Psoas muscle (tissue), 7 donors: ENCODE measurements at regions not wholly inside any gene's neighbourhood (a gene's known extent, or its start where the extent isn't known, plus 50 kb on each side); places are given as distances from the start of the nearest gene placed in this dataset.
"Not testable (repeated sequence)": the region's sequence is repeated elsewhere in the genome, so short reads cannot be mapped to it uniquely, and the experiment has no call there.

ENCODE experiments used
- ATAC-seq, 4 donors: fragments of 200-7000 bp; cut with Tn5 transposase; one replicate each; pipeline ENCODE4 v1.9.1; 2020; ENCODE audit warnings: moderate library complexity in 3 of 4, mild to moderate bottlenecking in 2 of 4
- DNase-seq, 2 donors: peaks; one replicate each; pipeline ENCODE4 v3.0.0-alpha.2; 2020
- H3K27ac ChIP-seq: fragments of 200-600 bp; one replicate; pipeline ENCODE4 v1.8.0; 2022
- H3K27me3 ChIP-seq, 3 donors: fragments of 200-600 bp in 1 of 3; one replicate each; pipeline versions ENCODE4 v1.6.1 to v1.8.0; 2013 to 2022; ENCODE audit warnings: low read length in 2 of 3, mild to moderate bottlenecking in 2 of 3, moderate library complexity in 1 of 3; ENCODE audit not compliant: insufficient read depth in 3 of 3
- H3K36me3 ChIP-seq, 2 donors: fragments of 200-600 bp in 1 of 2; one replicate each; pipeline versions ENCODE4 v1.6.1 to v1.8.0; 2013 to 2022; ENCODE audit warnings: low read depth in 1 of 2, mild to moderate bottlenecking in 1 of 2, moderate library complexity in 1 of 2; ENCODE audit not compliant: insufficient read depth in 1 of 2
- H3K4me1 ChIP-seq: fragments of 200-600 bp; one replicate; pipeline ENCODE4 v1.8.0; 2022
- H3K4me3 ChIP-seq: fragments of 200-600 bp; one replicate; pipeline ENCODE4 v1.8.0; 2022; ENCODE audit warnings: mild to moderate bottlenecking
- H3K9me3 ChIP-seq: fragments of 200-600 bp; one replicate; pipeline ENCODE4 v1.8.0; 2022
- CTCF ChIP-seq: fragments of 200-600 bp; IDR thresholded peaks from one replicate; pipeline ENCODE4 v1.8.0; 2022; ENCODE audit warnings: antibody characterized with exemption
- WGBS, 3 donors: extraction: QIAGEN DNeasy Blood & Tissue Kit; methylation state at CpG; one replicate each; pipeline versions ENCODE4 v1.1.6 to v1.1.7; 2013; 5-methylcytosine and 5-hydroxymethylcytosine counted together
- intact Hi-C, 2 donors: fragments of 100-400 bp; cut with DNase I; formaldehyde crosslinking; loops; one replicate each; pipeline versions ENCODE4 v1.11.0 to v1.14.2; 2022
- donor health status: healthy with polysubstance abuse.
- donor health status: DM: no; HTN: no; CAD: no; lungs with moderate emphysema.
- donor health status: Bipolar disorder and iron deficiency.
- donor health status: healthy.
- donor health status: DM: yes; HTN: yes; CAD: no.
- donor health status: DM: no; HTN: no; CAD: no.
- donor health status: DM: yes; HTN: yes; CAD: no.

GRCh38 chr2:89985650-89986049, 1294.2 kb downstream of the RPIA start:
- H3K27me3 ChIP-seq, ATAC-seq, H3K4me3 ChIP-seq, H3K36me3 ChIP-seq, intact Hi-C loops, DNase-seq, H3K9me3 ChIP-seq, H3K27ac ChIP-seq, H3K4me1 ChIP-seq: not testable (repeated sequence)
- no CpG with 5 or more reads among the region's 3 CpGs for WGBS, 3 donors

- H3K4me3 ChIP-seq, H3K27ac ChIP-seq, ATAC-seq, intact Hi-C loops, H3K4me1 ChIP-seq, H3K36me3 ChIP-seq, H3K27me3 ChIP-seq, DNase-seq, H3K9me3 ChIP-seq: not testable (repeated sequence)
- WGBS, 3 donors: 64 to 79% (median 71%) methylated on average over 4 of the region's 4 CpGs
Measured at GRCh38 chr2:89986532-89986931, 1295.1 kb downstream of the RPIA start.

GRCh38 chr2:89996779-89997178, 1305.3 kb downstream of the RPIA start:
- H3K27ac ChIP-seq, intact Hi-C loops, DNase-seq, H3K27me3 ChIP-seq, H3K4me1 ChIP-seq, H3K9me3 ChIP-seq, H3K36me3 ChIP-seq, H3K4me3 ChIP-seq, ATAC-seq: not testable (repeated sequence)

- intact Hi-C loops: not testable (repeated sequence)
Measured at GRCh38 chr2:90004553-90004952, 1313.1 kb downstream of the RPIA start.

GRCh38 chr2:90010442-90011100, 1319.1 kb downstream of the RPIA start:
- H3K9me3 ChIP-seq, H3K4me3 ChIP-seq, H3K4me1 ChIP-seq, H3K27me3 ChIP-seq, H3K36me3 ChIP-seq, H3K27ac ChIP-seq, ATAC-seq, intact Hi-C loops, DNase-seq: not testable (repeated sequence)
- WGBS, 3 donors: 39 to 54% (median 48%) methylated on average over 2 to 3 of the region's 4 CpGs

More at GRCh38 chr2:90004553-90004952, 1313.1 kb downstream of the RPIA start:
- H3K9me3 ChIP-seq, H3K4me3 ChIP-seq, DNase-seq, H3K36me3 ChIP-seq, ATAC-seq, H3K27ac ChIP-seq, H3K4me1 ChIP-seq, H3K27me3 ChIP-seq: not testable (repeated sequence)

- H3K27ac ChIP-seq, ATAC-seq: not testable (repeated sequence)
Measured at GRCh38 chr2:90011101-90011443, 1319.6 kb downstream of the RPIA start.

GRCh38 chr2:90019908-90020307, 1328.4 kb downstream of the RPIA start:
- H3K4me3 ChIP-seq, H3K4me1 ChIP-seq, intact Hi-C loops, DNase-seq, ATAC-seq, H3K9me3 ChIP-seq, H3K27ac ChIP-seq, H3K36me3 ChIP-seq, H3K27me3 ChIP-seq: not testable (repeated sequence)
- WGBS, 3 donors: 0 to 50% (median 38%) methylated on average over 1 of the region's 1 CpG

More at GRCh38 chr2:90011101-90011443, 1319.6 kb downstream of the RPIA start:
- intact Hi-C loops, H3K9me3 ChIP-seq, DNase-seq, H3K4me1 ChIP-seq, H3K36me3 ChIP-seq, H3K27me3 ChIP-seq, H3K4me3 ChIP-seq: not testable (repeated sequence)

- DNase-seq, H3K36me3 ChIP-seq, ATAC-seq, intact Hi-C loops, H3K4me3 ChIP-seq, H3K27me3 ChIP-seq, H3K9me3 ChIP-seq, H3K27ac ChIP-seq, H3K4me1 ChIP-seq: not testable (repeated sequence)
- 0 to 9% (median 3%) methylated on average over 3 to 6 of the region's 9 CpGs for WGBS, 3 donors
Measured at GRCh38 chr2:90021234-90021633, 1329.8 kb downstream of the RPIA start.

- intact Hi-C loops, H3K4me1 ChIP-seq, H3K27ac ChIP-seq, H3K9me3 ChIP-seq, H3K4me3 ChIP-seq, H3K27me3 ChIP-seq, H3K36me3 ChIP-seq: not testable (repeated sequence)
- DNase-seq: peak in 1 of 2 donors; percentile 38
- 26 to 35% (median 30%) methylated on average over 3 of the region's 3 CpGs for WGBS, 3 donors
- peak; percentile 22 for TF ChIP-seq CTCF
- peak in 2 of 4 donors; percentile 50 to 53 for ATAC-seq
Measured at GRCh38 chr2:90027231-90027643, 1335.8 kb downstream of the RPIA start.

GRCh38 chr2:90028381-90029079, 1337.1 kb downstream of the RPIA start:
- H3K36me3 ChIP-seq, DNase-seq, H3K27me3 ChIP-seq, H3K4me3 ChIP-seq, H3K27ac ChIP-seq, H3K4me1 ChIP-seq, intact Hi-C loops, H3K9me3 ChIP-seq, ATAC-seq: not testable (repeated sequence)
- WGBS, 3 donors: 68 to 85% (median 68%) methylated on average over 6 to 8 of the region's 8 CpGs

- H3K9me3 ChIP-seq, H3K27me3 ChIP-seq, H3K4me1 ChIP-seq, ATAC-seq, DNase-seq, H3K36me3 ChIP-seq, H3K27ac ChIP-seq, H3K4me3 ChIP-seq, intact Hi-C loops: not testable (repeated sequence)
- 84 to 95% (median 90%) methylated on average over 1 of the region's 1 CpG for WGBS, 3 donors
Measured at GRCh38 chr2:90029080-90029428, 1337.6 kb downstream of the RPIA start.
